ENCODE measurements at regions not wholly inside any gene's neighbourhood (a gene's known extent, or its start where the extent isn't known, plus 50 kb on each side); places are given as distances from the start of the nearest gene placed in this dataset.
A peak's percentile ranks its signal among the peaks of the same experiment; 100 is the strongest.
"Not testable (repeated sequence)": the region's sequence is repeated elsewhere in the genome, so short reads cannot be mapped to it uniquely, and the experiment has no call there.

- no peak for DNase-seq
These were observed 302.5 kb downstream of the BMPER start for GRCh38 chr7:34207810-34208209.

GRCh38 chr7:34208878-34209621 is 303.7 kb downstream of the BMPER start:
- no peak for DNase-seq

GRCh38 chr7:34211018-34211417 is 305.7 kb downstream of the BMPER start:
- DNase-seq, result no peak

GRCh38 chr7:34217972-34218371 is 312.6 kb downstream of the BMPER start:
- no peak for DNase-seq

GRCh38 chr7:34219153-34219718 is 313.9 kb downstream of the BMPER start:
- DNase-seq, result no peak

GRCh38 chr7:34220506-34221185 is 315.3 kb downstream of the BMPER start:
- DNase-seq, result no peak

GRCh38 chr7:34222316-34222715 is 317.0 kb downstream of the BMPER start:
- no peak for DNase-seq

GRCh38 chr7:34222722-34223121 is 317.4 kb downstream of the BMPER start:
- no peak for DNase-seq

- DNase-seq, result no peak
These were observed 318.9 kb downstream of the BMPER start for GRCh38 chr7:34224281-34224680.

- DNase-seq, result no peak
These were observed 319.9 kb downstream of the BMPER start for GRCh38 chr7:34225193-34225592.

GRCh38 chr7:34227525-34227924 is 322.2 kb downstream of the BMPER start:
- no peak for DNase-seq

- not testable (repeated sequence) for DNase-seq
These were observed 329.8 kb downstream of the BMPER start for GRCh38 chr7:34235101-34235500.

GRCh38 chr7:34236057-34236456 is 330.7 kb downstream of the BMPER start:
- DNase-seq, result no peak

GRCh38 chr7:34236839-34237492 is 331.6 kb downstream of the BMPER start:
- DNase-seq, result no peak

- DNase-seq, result no peak
These were observed 332.1 kb downstream of the BMPER start for GRCh38 chr7:34237493-34237849.

GRCh38 chr7:34240417-34240816 is 335.1 kb downstream of the BMPER start:
- DNase-seq, result no peak

- DNase-seq, result no peak
These were observed 337.1 kb downstream of the BMPER start for GRCh38 chr7:34242391-34242790.

GRCh38 chr7:34245246-34245645 is 339.9 kb downstream of the BMPER start:
- DNase-seq, result no peak

- no peak for DNase-seq
These were observed 342.1 kb downstream of the BMPER start for GRCh38 chr7:34247468-34247867.

- peak; percentile 14 for DNase-seq
These were observed 343.9 kb downstream of the BMPER start for GRCh38 chr7:34249192-34249591.

- DNase-seq, result no peak
These were observed 354.9 kb downstream of the BMPER start for GRCh38 chr7:34260279-34260678.

- DNase-seq, result no peak
These were observed 357.8 kb downstream of the BMPER start for GRCh38 chr7:34263168-34263567.

GRCh38 chr7:34269084-34269483 is 363.7 kb downstream of the BMPER start:
- no peak for DNase-seq

- peak; percentile 45 for DNase-seq
These were observed 370.3 kb downstream of the BMPER start for GRCh38 chr7:34275624-34276023.

Data from eye (tissue), 1 donor.